H1 (cell line): ENCODE measurements at regions not wholly inside any gene's neighbourhood (a gene's known extent, or its start where the extent isn't known, plus 50 kb on each side); places are given as distances from the start of the nearest gene placed in this dataset.

Experiments used
- ASH2L ChIP-seq: fragments of 200-600, 300-600 bp; sonication (generic); IDR thresholded peaks from one replicate; pipeline ENCODE4 v1.7.1; 2017; ENCODE audit warnings: low read length
- TF ChIP-seq, protein P1 (sequence below): IDR thresholded peaks from 2 replicates; pipeline ENCODE4 v1.6.1; 2012; ENCODE audit warnings: low read length, inconsistent platforms

DNA sequence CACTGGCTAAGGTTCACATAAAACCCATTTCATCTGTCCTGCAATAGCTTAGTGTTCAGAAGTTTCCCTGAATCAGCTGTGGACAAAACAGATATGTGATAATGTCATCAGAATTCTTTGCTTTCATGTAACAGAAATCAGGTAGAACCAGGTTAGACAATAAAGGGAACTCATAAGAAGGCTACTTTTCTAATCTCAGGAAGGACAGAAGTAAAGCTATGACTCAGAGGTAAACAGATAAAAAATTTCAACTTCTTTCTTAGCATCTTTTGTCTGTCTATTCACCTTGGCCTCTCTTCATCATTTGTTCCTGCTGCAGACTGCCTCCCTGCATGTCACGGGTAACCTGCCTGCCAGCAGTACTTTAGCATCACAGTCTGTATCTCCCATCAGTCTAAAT lies 643.1 kb downstream of the MECOM start (continued):
- TF ChIP-seq, protein P1, sequence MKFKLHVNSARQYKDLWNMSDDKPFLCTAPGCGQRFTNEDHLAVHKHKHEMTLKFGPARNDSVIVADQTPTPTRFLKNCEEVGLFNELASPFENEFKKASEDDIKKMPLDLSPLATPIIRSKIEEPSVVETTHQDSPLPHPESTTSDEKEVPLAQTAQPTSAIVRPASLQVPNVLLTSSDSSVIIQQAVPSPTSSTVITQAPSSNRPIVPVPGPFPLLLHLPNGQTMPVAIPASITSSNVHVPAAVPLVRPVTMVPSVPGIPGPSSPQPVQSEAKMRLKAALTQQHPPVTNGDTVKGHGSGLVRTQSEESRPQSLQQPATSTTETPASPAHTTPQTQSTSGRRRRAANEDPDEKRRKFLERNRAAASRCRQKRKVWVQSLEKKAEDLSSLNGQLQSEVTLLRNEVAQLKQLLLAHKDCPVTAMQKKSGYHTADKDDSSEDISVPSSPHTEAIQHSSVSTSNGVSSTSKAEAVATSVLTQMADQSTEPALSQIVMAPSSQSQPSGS = no peak
- no peak for TF ChIP-seq ASH2L
